ENCODE measurements at regions not wholly inside any gene's neighbourhood (a gene's known extent, or its start where the extent isn't known, plus 50 kb on each side); places are given as distances from the start of the nearest gene placed in this dataset.

DNA sequence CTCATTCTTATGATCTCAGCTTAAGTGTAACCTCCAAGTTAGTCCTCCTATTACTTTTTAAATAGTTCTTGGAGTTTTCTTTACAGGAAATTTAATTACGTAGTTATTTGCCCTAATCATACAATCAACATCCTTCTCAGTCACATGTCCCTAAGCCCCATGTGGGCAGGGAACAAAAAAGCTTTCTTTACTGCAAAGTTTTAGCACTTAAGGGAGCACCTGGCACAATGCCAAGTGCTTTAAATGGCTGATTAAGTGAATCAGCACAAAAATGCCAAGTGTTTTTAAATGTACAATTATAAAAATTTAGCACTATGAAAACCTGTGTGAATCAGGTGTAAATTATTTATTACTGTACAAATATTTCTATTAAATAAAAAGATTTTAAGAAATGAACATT lies 445.3 kb downstream of the C3orf38 start:
- TF ChIP-seq ISL1 (CRISPR knock-in tag; IDR thresholded peaks at IDR 0.05) (no peak), ARNTL (CRISPR knock-in tag; IDR thresholded peaks at IDR 0.05; ENCODE audit: borderline replicate concordance, low read depth) (no peak), ZNF70 (CRISPR knock-in tag; IDR thresholded peaks at IDR 0.05) (no peak), PPARA (CRISPR knock-in tag; IDR thresholded peaks at IDR 0.05; ENCODE audit: borderline replicate concordance) (no peak), TCF4 (CRISPR knock-in tag; IDR thresholded peaks at IDR 0.05; ENCODE audit: borderline replicate concordance) (no peak), GLIS3 (CRISPR knock-in tag; IDR thresholded peaks at IDR 0.05) (no peak), CREB5 (CRISPR knock-in tag; IDR thresholded peaks at IDR 0.05; ENCODE audit: low read depth) (no peak), PATZ1 (CRISPR knock-in tag; IDR thresholded peaks at IDR 0.05; ENCODE audit: borderline replicate concordance) (no peak), ZNF565 (CRISPR knock-in tag; conservative IDR thresholded peaks at IDR 0.05; ENCODE audit: low read depth) (no peak), ZFP3 (CRISPR knock-in tag; IDR thresholded peaks at IDR 0.05) (no peak), ZNF8 (CRISPR knock-in tag; IDR thresholded peaks at IDR 0.05) (no peak), OSR1 (CRISPR knock-in tag; IDR thresholded peaks at IDR 0.05) (no peak), TOX (CRISPR knock-in tag; IDR thresholded peaks at IDR 0.05; ENCODE audit: borderline replicate concordance) (no peak), RARB (CRISPR knock-in tag; IDR thresholded peaks at IDR 0.05) (no peak)
- TF ChIP-seq, protein P1, sequence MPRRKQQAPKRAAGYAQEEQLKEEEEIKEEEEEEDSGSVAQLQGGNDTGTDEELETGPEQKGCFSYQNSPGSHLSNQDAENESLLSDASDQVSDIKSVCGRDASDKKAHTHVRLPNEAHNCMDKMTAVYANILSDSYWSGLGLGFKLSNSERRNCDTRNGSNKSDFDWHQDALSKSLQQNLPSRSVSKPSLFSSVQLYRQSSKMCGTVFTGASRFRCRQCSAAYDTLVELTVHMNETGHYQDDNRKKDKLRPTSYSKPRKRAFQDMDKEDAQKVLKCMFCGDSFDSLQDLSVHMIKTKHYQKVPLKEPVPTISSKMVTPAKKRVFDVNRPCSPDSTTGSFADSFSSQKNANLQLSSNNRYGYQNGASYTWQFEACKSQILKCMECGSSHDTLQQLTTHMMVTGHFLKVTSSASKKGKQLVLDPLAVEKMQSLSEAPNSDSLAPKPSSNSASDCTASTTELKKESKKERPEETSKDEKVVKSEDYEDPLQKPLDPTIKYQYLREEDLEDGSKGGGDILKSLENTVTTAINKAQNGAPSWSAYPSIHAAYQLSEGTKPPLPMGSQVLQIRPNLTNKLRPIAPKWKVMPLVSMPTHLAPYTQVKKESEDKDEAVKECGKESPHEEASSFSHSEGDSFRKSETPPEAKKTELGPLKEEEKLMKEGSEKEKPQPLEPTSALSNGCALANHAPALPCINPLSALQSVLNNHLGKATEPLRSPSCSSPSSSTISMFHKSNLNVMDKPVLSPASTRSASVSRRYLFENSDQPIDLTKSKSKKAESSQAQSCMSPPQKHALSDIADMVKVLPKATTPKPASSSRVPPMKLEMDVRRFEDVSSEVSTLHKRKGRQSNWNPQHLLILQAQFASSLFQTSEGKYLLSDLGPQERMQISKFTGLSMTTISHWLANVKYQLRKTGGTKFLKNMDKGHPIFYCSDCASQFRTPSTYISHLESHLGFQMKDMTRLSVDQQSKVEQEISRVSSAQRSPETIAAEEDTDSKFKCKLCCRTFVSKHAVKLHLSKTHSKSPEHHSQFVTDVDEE (CRISPR knock-in tag; IDR thresholded peaks at IDR 0.05), result no peak
- TF ChIP-seq, protein P2, sequence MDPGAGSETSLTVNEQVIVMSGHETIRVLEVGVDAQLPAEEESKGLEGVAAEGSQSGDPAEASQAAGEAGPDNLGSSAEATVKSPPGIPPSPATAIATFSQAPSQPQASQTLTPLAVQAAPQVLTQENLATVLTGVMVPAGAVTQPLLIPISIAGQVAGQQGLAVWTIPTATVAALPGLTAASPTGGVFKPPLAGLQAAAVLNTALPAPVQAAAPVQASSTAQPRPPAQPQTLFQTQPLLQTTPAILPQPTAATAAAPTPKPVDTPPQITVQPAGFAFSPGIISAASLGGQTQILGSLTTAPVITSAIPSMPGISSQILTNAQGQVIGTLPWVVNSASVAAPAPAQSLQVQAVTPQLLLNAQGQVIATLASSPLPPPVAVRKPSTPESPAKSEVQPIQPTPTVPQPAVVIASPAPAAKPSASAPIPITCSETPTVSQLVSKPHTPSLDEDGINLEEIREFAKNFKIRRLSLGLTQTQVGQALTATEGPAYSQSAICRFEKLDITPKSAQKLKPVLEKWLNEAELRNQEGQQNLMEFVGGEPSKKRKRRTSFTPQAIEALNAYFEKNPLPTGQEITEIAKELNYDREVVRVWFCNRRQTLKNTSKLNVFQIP (CRISPR knock-in tag; IDR thresholded peaks at IDR 0.05; ENCODE audit: borderline replicate concordance, low read depth), result no peak
- ATAC-seq, result no peak

DNA sequence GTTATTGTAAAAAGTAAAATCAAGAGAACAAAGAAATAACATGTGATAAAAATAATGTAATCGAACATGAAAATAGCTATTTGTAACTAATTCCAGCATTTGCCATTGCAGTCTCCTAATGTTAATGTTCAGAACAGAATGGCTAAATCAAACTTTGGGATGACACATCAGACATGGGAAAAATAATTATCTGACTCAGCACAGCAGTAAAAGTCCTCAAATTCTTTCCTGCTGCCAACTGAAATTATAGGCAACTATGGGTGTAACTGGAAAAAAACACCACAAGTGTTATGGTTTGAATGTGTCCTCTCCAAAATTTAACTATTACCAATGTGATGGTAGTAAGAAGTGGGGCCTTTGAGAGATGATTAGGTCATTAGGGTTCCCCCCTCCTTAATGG lies 446.7 kb downstream of the C3orf38 start:
- TF ChIP-seq, protein P1 (CRISPR knock-in tag; IDR thresholded peaks at IDR 0.05), result no peak
- no peak for ATAC-seq

GRCh38 chr3:88610820-88611219 lies 461.1 kb downstream of the C3orf38 start:
- ATAC-seq, result no peak
- no peak for TF ChIP-seq SNAI2 (CRISPR knock-in tag; IDR thresholded peaks at IDR 0.05)
- TF ChIP-seq ESRRG (CRISPR knock-in tag; IDR thresholded peaks at IDR 0.05), result no peak
- TF ChIP-seq TCF4 (CRISPR knock-in tag; IDR thresholded peaks at IDR 0.05; ENCODE audit: borderline replicate concordance), result no peak
- no peak for TF ChIP-seq CREB5 (CRISPR knock-in tag; IDR thresholded peaks at IDR 0.05; ENCODE audit: low read depth)
- TF ChIP-seq OSR1 (CRISPR knock-in tag; IDR thresholded peaks at IDR 0.05), result no peak
- TF ChIP-seq PPARA (CRISPR knock-in tag; IDR thresholded peaks at IDR 0.05; ENCODE audit: borderline replicate concordance), result no peak
- TF ChIP-seq ZNF8 (CRISPR knock-in tag; IDR thresholded peaks at IDR 0.05), result no peak
- no peak for TF ChIP-seq ZC3H10 (CRISPR knock-in tag; IDR thresholded peaks at IDR 0.05)
- no peak for TF ChIP-seq ISL1 (CRISPR knock-in tag; IDR thresholded peaks at IDR 0.05)
- TF ChIP-seq BACH2 (CRISPR knock-in tag; IDR thresholded peaks at IDR 0.05; ENCODE audit: borderline replicate concordance), result no peak
- TF ChIP-seq ZNF565 (CRISPR knock-in tag; conservative IDR thresholded peaks at IDR 0.05; ENCODE audit: low read depth), result no peak
- TF ChIP-seq PATZ1 (CRISPR knock-in tag; IDR thresholded peaks at IDR 0.05; ENCODE audit: borderline replicate concordance), result no peak
- TF ChIP-seq GLIS3 (CRISPR knock-in tag; IDR thresholded peaks at IDR 0.05), result no peak
- TF ChIP-seq ZFP3 (CRISPR knock-in tag; IDR thresholded peaks at IDR 0.05), result no peak
- no peak for TF ChIP-seq CSRNP3 (CRISPR knock-in tag; IDR thresholded peaks at IDR 0.05)
- no peak for TF ChIP-seq ZFP30 (CRISPR knock-in tag; IDR thresholded peaks at IDR 0.05)
- TF ChIP-seq ZNF70 (CRISPR knock-in tag; IDR thresholded peaks at IDR 0.05), result no peak
- no peak for TF ChIP-seq ARNTL (CRISPR knock-in tag; IDR thresholded peaks at IDR 0.05; ENCODE audit: borderline replicate concordance, low read depth)

All from SK-N-SH treated with all-trans-retinoic acid at 6 μM for 48 hours (cell line).